Neuronal stem cell (in vitro differentiated cells): ENCODE measurements at regions not wholly inside any gene's neighbourhood (a gene's known extent, or its start where the extent isn't known, plus 50 kb on each side); places are given as distances from the start of the nearest gene placed in this dataset.

ENCODE experiments used
- DNase-seq: peaks from one replicate; pipeline ENCODE4 v3.0.0-alpha.2; 2013; ENCODE audit warnings: low spot score
- H2AFZ ChIP-seq: one replicate; pipeline ENCODE4 v1.6.1; 2013; ENCODE audit warnings: mild to moderate bottlenecking, low read length, inconsistent platforms
- H2AK5ac ChIP-seq: 2 replicates; pipeline ENCODE4 v1.6.1; 2013; ENCODE audit warnings: low read depth, mild to moderate bottlenecking, inconsistent platforms, low read length, moderate library complexity, mixed read lengths
- H2BK120ac ChIP-seq: 2 replicates; pipeline ENCODE4 v1.6.1; 2013; ENCODE audit warnings: low read depth, mild to moderate bottlenecking, inconsistent platforms, low read length, moderate library complexity, mixed read lengths
- H2BK12ac ChIP-seq: one replicate; pipeline ENCODE4 v1.6.1; 2013; ENCODE audit warnings: low read length, inconsistent platforms
- H2BK15ac ChIP-seq: 2 replicates; pipeline ENCODE4 v1.6.1; 2013; ENCODE audit warnings: mild to moderate bottlenecking, low read length, inconsistent platforms, mixed read lengths
- H2BK5ac ChIP-seq: one replicate; pipeline ENCODE4 v1.6.1; 2013; ENCODE audit warnings: inconsistent platforms, mild to moderate bottlenecking, low read length, moderate library complexity
- H3K14ac ChIP-seq: one replicate; pipeline ENCODE4 v1.6.1; 2013; ENCODE audit warnings: low read length, inconsistent platforms
- H3K18ac ChIP-seq: 2 replicates; pipeline ENCODE4 v1.6.1; 2013; ENCODE audit warnings: low read length, inconsistent platforms
- H3K23ac ChIP-seq: 2 replicates; pipeline ENCODE4 v1.6.1; 2013; ENCODE audit warnings: low read depth, mild to moderate bottlenecking, mixed read lengths, low read length, inconsistent platforms; ENCODE audit not compliant: poor library complexity
- H3K27ac ChIP-seq: replicated peaks from 3 replicates; pipeline ENCODE4 v1.5.1; 2013; ENCODE audit warnings: low read length, inconsistent platforms
- H3K27me3 ChIP-seq, 3 experiments: 2 replicates each; pipeline ENCODE4 v1.6.1; 2013; ENCODE audit warnings: low read length in 3 of 3, mild to moderate bottlenecking in 2 of 3, inconsistent platforms in 1 of 3, low read depth in 1 of 3, mixed read lengths in 1 of 3, moderate library complexity in 1 of 3; ENCODE audit not compliant: control insufficient read depth in 3 of 3, insufficient read depth in 3 of 3
- H3K36me3 ChIP-seq, 2 donors: replicated peaks in 1 of 2; 2 replicates each; pipeline ENCODE4 v1.6.1; 2013; ENCODE audit warnings: low read length in 2 of 2; ENCODE audit not compliant: control insufficient read depth in 2 of 2, insufficient read depth in 2 of 2
- H3K4ac ChIP-seq: 2 replicates; pipeline ENCODE4 v1.6.1; 2013; ENCODE audit warnings: inconsistent platforms, mild to moderate bottlenecking, low read length, moderate library complexity
- H3K4me1 ChIP-seq, 2 donors: 1 replicate in 1 of 2; 2 replicates in 1 of 2; pipeline ENCODE4 v1.6.1; 2013; ENCODE audit warnings: low read length in 2 of 2, low read depth in 1 of 2; ENCODE audit not compliant: control insufficient read depth in 2 of 2, insufficient read depth in 1 of 2
- H3K4me2 ChIP-seq: one replicate; pipeline ENCODE4 v1.6.1; 2013; ENCODE audit warnings: mild to moderate bottlenecking, low read length, inconsistent platforms; ENCODE audit not compliant: insufficient read depth, poor library complexity, severe bottlenecking
- H3K4me3 ChIP-seq, 2 donors: 2 replicates each; pipeline ENCODE4 v1.5.1; 2013; ENCODE audit warnings: low read length in 2 of 2, mild to moderate bottlenecking in 2 of 2, inconsistent platforms in 1 of 2, moderate library complexity in 1 of 2
- H3K79me1 ChIP-seq: one replicate; pipeline ENCODE4 v1.6.1; 2013; ENCODE audit warnings: low read depth, mild to moderate bottlenecking, inconsistent platforms, low read length, moderate library complexity
- H3K9ac ChIP-seq: one replicate; pipeline ENCODE4 v1.6.1; 2013; ENCODE audit warnings: mild to moderate bottlenecking, low read depth, low read length, inconsistent platforms; ENCODE audit not compliant: poor library complexity
- H3K9me3 ChIP-seq, 2 donors: replicated peaks in 1 of 2; 2 replicates each; pipeline versions ENCODE3 to v1.6.1; 2013; ENCODE audit warnings: low read length in 2 of 2, mild to moderate bottlenecking in 2 of 2, inconsistent platforms in 1 of 2, low read depth in 1 of 2, mixed read lengths in 1 of 2, moderate library complexity in 1 of 2; ENCODE audit not compliant: control insufficient read depth in 2 of 2, insufficient read depth in 1 of 2
- H4K8ac ChIP-seq: one replicate; pipeline ENCODE4 v1.6.1; 2013; ENCODE audit warnings: low read depth, mild to moderate bottlenecking, inconsistent platforms, low read length, moderate library complexity
- H4K91ac ChIP-seq: one replicate; pipeline ENCODE4 v1.6.1; 2013; ENCODE audit warnings: low read length, low read depth, mild to moderate bottlenecking, inconsistent platforms; ENCODE audit not compliant: poor library complexity
- WGBS, 2 donors: extraction: QIAGEN DNeasy Blood & Tissue Kit; methylation state at CpG; one replicate each; pipeline ENCODE4 v1.1.7; 2013; ENCODE audit warnings: missing lambda C conversion rate in 2 of 2, mixed read lengths in 1 of 2; ENCODE audit not compliant: insufficient read length in 2 of 2, insufficient replicate concordance in 1 of 2; ENCODE audit errors: extremely low coverage in 2 of 2; 5-methylcytosine and 5-hydroxymethylcytosine counted together

GRCh38 chr2:212921711-212922110, 229.7 kb downstream of the IKZF2 start:
- H3K23ac ChIP-seq: no peak overlapping the region
- no peak overlapping the region for H2AK5ac ChIP-seq
- H3K9me3 ChIP-seq: peaks cover 2 to 11% of the 10 kb centered on the region in 2 donors
- H3K9ac ChIP-seq: no peak overlapping the region
- H3K4me1 ChIP-seq: peaks cover 0 to 3% of the 10 kb centered on the region in 2 donors
- no peak overlapping the region for H3K18ac ChIP-seq
- H2BK15ac ChIP-seq: no peak overlapping the region
- H3K14ac ChIP-seq: no peak overlapping the region
- H3K4me3 ChIP-seq: no peak overlapping the region
- no peaks in the 10 kb centered on the region for H3K79me1 ChIP-seq
- H3K4me2 ChIP-seq: no peak overlapping the region
- no peak overlapping the region for H2BK5ac ChIP-seq
- H2AFZ ChIP-seq: no peak overlapping the region
- H3K27ac ChIP-seq: no peak overlapping the region
- H3K27me3 ChIP-seq: no peaks in the 10 kb centered on the region
- H2BK12ac ChIP-seq: no peak overlapping the region
- H2BK120ac ChIP-seq: no peak overlapping the region
- H4K91ac ChIP-seq: no peak overlapping the region
- no peaks in the 10 kb centered on the region for H3K36me3 ChIP-seq
- H3K4ac ChIP-seq: no peak overlapping the region
- H4K8ac ChIP-seq: no peak overlapping the region
- no peak for DNase-seq

GRCh38 chr2:212921061-212921460, 230.4 kb downstream of the IKZF2 start:
- H4K91ac ChIP-seq: no peak overlapping the region
- no CpG with 5 or more reads among the region's 3 CpGs for WGBS, 2 donors
- H2BK120ac ChIP-seq: no peak overlapping the region
- peaks cover 0 to 3% of the 10 kb centered on the region in 2 donors for H3K4me1 ChIP-seq
- H3K23ac ChIP-seq: no peak overlapping the region
- H2BK5ac ChIP-seq: no peak overlapping the region
- no peaks in the 10 kb centered on the region for H3K36me3 ChIP-seq
- no peak overlapping the region for H2AFZ ChIP-seq
- H2BK15ac ChIP-seq: no peak overlapping the region
- DNase-seq: no peak
- no peak overlapping the region for H3K4me3 ChIP-seq
- no peaks in the 10 kb centered on the region for H3K79me1 ChIP-seq
- no peak overlapping the region for H3K4me2 ChIP-seq
- H3K18ac ChIP-seq: no peak overlapping the region
- peaks cover 2 to 11% of the 10 kb centered on the region in 2 donors for H3K9me3 ChIP-seq
- no peak overlapping the region for H2AK5ac ChIP-seq
- no peak overlapping the region for H3K9ac ChIP-seq
- H3K27me3 ChIP-seq: no peaks in the 10 kb centered on the region
- H2BK12ac ChIP-seq: no peak overlapping the region
- no peak overlapping the region for H4K8ac ChIP-seq
- no peak overlapping the region for H3K4ac ChIP-seq
- no peak overlapping the region for H3K27ac ChIP-seq
- no peak overlapping the region for H3K14ac ChIP-seq

DNA sequence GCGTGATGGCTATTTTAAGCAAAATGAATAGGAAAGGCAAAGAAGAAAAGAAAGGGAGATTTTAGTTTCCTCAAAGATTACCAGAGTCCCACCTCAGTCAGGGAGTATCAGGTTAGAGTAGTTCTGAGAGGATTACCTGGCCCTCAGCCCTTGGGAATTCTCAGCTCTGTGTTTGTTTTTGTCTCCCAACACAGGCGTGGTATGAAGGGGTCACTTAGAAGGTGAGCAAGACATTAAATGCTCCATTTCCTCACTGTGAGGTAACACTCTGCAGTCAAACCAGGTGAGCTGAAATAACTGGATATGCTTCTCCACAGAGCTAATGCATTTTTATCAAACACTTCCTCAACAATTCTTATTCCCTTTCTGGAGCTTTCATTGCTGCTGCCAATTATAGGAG, 232.2 kb downstream of the IKZF2 start:
- no peak overlapping the region for H2AK5ac ChIP-seq
- no peak overlapping the region for H4K8ac ChIP-seq
- H3K36me3 ChIP-seq: no peaks in the 10 kb centered on the region

GRCh38 chr2:212918336-212918735, 233.1 kb downstream of the IKZF2 start:
- H3K4me1 ChIP-seq: peaks cover 2 to 3% of the 10 kb centered on the region in 2 donors

More for the DNA sequence above, 232.2 kb downstream of the IKZF2 start:
- no peak overlapping the region for H3K4me2 ChIP-seq
- no peak overlapping the region for H2BK12ac ChIP-seq
- H3K14ac ChIP-seq: no peak overlapping the region
- no peaks in the 10 kb centered on the region for H3K27me3 ChIP-seq
- H3K9ac ChIP-seq: no peak overlapping the region
- no peak for DNase-seq
- H4K91ac ChIP-seq: no peak overlapping the region
- no peak overlapping the region for H3K18ac ChIP-seq
- no peak overlapping the region for H3K4me3 ChIP-seq
- no peak overlapping the region for H3K4ac ChIP-seq
- H2BK15ac ChIP-seq: no peak overlapping the region
- H3K9me3 ChIP-seq: peaks cover 0 to 4% of the 10 kb centered on the region in 2 donors
- peaks cover 2 to 3% of the 10 kb centered on the region in 2 donors for H3K4me1 ChIP-seq
- H2BK120ac ChIP-seq: no peak overlapping the region
- H3K27ac ChIP-seq: no peak overlapping the region
- no peaks in the 10 kb centered on the region for H3K79me1 ChIP-seq
- H2AFZ ChIP-seq: no peak overlapping the region
- 100% methylated on average over 1 of the region's 2 CpGs; no CpG with 5 or more reads in 1 of the 2 donors for WGBS, 2 donors
- no peak overlapping the region for H2BK5ac ChIP-seq
- H3K23ac ChIP-seq: no peak overlapping the region

More at GRCh38 chr2:212918336-212918735, 233.1 kb downstream of the IKZF2 start:
- Histone ChIP-seq H3K9me3 (no peaks in the 10 kb centered on the region), H3K4me2 (no peak overlapping the region), H3K36me3 (no peaks in the 10 kb centered on the region), H2AFZ (no peak overlapping the region), H3K27me3 (no peaks in the 10 kb centered on the region), H3K9ac (no peak overlapping the region), H3K4me3 (no peak overlapping the region), H3K79me1 (no peaks in the 10 kb centered on the region), H3K23ac (no peak overlapping the region), H4K91ac (no peak overlapping the region), H2BK120ac (no peak overlapping the region), H3K18ac (no peak overlapping the region), H2AK5ac (no peak overlapping the region), H3K4ac (no peak overlapping the region), H2BK12ac (no peak overlapping the region), H3K27ac (no peak overlapping the region), H2BK5ac (no peak overlapping the region), H2BK15ac (no peak overlapping the region), H3K14ac (no peak overlapping the region), H4K8ac (no peak overlapping the region)
- DNase-seq: no peak
